GM13977 (cell line): ENCODE measurements at regions not wholly inside any gene's neighbourhood (a gene's known extent, or its start where the extent isn't known, plus 50 kb on each side); places are given as distances from the start of the nearest gene placed in this dataset.

Source experiments
- DNase-seq: peaks from one replicate; pipeline ENCODE4 v3.0.0; 2012; ENCODE audit warnings: low spot score
- in situ Hi-C: fragments of 300-500 bp; cut with MboI; formaldehyde crosslinking; loops from one replicate; pipeline ENCODE4 v1.12.0; 2022; ENCODE audit warnings: low sequenced_read_pairs, low pct_unique_long_range_greater_than_20kb, mixed read lengths, inconsistent platforms; ENCODE audit not compliant: unreplicated experiment
- TF ChIP-seq, protein P1 (sequence below): IDR thresholded peaks from 2 replicates; pipeline ENCODE4 v1.5.1; 2012; ENCODE audit warnings: mild to moderate bottlenecking, control low read depth; ENCODE audit not compliant: insufficient read depth; ENCODE audit errors: extremely low read depth, missing control alignments

DNA sequence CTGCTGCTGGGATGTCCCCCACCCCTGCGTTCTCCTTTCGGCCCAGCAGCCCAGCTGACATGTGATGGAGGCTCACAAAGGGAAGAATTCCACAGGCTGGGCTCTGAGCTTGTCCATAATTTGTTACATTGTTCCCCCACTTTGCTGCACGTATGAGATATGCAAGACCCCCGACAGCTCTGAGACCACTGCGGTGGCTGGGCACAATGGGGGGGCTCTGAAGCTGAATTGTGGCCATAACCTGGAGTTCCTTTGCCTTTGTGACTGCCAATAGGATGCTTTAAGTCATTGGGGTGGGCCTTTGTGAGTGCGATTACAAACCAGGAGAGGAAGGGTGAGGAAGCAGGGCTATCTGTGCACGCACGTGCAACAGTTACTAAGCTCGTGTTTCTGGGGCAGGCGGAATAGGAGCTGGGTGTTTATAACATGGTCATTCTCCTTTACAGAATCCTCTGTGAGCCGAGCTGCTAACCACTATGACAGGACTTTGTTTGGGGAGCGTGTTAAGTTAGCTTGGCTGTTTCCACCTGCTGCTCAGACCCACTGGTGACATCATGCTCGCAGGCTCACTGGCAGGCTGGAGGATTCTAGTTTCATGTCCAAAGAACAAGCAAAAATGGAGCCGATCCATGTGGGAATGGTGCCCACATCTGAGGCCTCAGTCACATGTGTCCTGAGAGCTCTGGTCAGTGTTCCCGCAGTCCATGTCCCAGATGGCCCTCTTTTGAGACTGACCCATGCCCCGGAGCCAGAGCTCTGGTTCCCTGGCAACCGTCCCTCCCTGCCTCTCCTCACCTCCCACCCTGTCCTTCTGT, 208.3 kb upstream of the SALL1 start:
- no peak for DNase-seq
- in situ Hi-C loops, result no loop called here
- TF ChIP-seq, protein P1, sequence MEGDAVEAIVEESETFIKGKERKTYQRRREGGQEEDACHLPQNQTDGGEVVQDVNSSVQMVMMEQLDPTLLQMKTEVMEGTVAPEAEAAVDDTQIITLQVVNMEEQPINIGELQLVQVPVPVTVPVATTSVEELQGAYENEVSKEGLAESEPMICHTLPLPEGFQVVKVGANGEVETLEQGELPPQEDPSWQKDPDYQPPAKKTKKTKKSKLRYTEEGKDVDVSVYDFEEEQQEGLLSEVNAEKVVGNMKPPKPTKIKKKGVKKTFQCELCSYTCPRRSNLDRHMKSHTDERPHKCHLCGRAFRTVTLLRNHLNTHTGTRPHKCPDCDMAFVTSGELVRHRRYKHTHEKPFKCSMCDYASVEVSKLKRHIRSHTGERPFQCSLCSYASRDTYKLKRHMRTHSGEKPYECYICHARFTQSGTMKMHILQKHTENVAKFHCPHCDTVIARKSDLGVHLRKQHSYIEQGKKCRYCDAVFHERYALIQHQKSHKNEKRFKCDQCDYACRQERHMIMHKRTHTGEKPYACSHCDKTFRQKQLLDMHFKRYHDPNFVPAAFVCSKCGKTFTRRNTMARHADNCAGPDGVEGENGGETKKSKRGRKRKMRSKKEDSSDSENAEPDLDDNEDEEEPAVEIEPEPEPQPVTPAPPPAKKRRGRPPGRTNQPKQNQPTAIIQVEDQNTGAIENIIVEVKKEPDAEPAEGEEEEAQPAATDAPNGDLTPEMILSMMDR, result no peak

- in situ Hi-C loops, result no loop called here
Observed at GRCh38 chr16:51357839-51358238, 206.8 kb upstream of the SALL1 start.

GRCh38 chr16:51355875-51356274, 204.8 kb upstream of the SALL1 start:
- TF ChIP-seq, protein P1, result no peak

More at GRCh38 chr16:51357839-51358238, 206.8 kb upstream of the SALL1 start:
- TF ChIP-seq, protein P1, result no peak
- DNase-seq, result no peak

DNA sequence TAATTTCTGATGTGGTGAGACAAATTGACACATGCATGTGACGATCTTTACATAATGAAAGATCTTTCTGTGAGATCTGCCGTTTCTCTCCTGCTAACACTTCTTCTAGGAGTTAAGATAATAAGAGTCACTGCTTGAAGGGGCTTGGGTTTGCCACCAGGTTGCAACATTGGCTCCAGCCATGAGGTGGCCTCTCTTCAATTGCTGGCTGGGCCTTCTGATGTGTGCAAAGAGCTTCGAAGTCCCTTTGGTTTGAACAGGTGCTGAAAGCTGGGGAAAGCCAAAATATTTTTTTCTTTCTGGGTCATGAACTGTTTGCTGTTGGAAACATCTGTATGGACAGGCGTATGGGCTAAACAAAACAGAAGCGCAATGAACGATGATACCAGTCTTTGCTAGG, 204.1 kb upstream of the SALL1 start:
- in situ Hi-C loops, result no loop called here
- DNase-seq, result no peak
- TF ChIP-seq, protein P1, result no peak

More at GRCh38 chr16:51355875-51356274, 204.8 kb upstream of the SALL1 start:
- in situ Hi-C loops, result no loop called here
- no peak for DNase-seq

- TF ChIP-seq, protein P1, result no peak
- no peak for DNase-seq
- in situ Hi-C loops, result no loop called here
Observed at GRCh38 chr16:51353055-51353454, 202.0 kb upstream of the SALL1 start.

GRCh38 chr16:51349626-51350025, 198.6 kb upstream of the SALL1 start:
- in situ Hi-C loops, result no loop called here
- TF ChIP-seq, protein P1, result no peak

More at GRCh38 chr16:51349626-51350025, 198.6 kb upstream of the SALL1 start:
- DNase-seq, result no peak
